ENCODE measurements at regions not wholly inside any gene's neighbourhood (a gene's known extent, or its start where the extent isn't known, plus 50 kb on each side); places are given as distances from the start of the nearest gene placed in this dataset.

DNA sequence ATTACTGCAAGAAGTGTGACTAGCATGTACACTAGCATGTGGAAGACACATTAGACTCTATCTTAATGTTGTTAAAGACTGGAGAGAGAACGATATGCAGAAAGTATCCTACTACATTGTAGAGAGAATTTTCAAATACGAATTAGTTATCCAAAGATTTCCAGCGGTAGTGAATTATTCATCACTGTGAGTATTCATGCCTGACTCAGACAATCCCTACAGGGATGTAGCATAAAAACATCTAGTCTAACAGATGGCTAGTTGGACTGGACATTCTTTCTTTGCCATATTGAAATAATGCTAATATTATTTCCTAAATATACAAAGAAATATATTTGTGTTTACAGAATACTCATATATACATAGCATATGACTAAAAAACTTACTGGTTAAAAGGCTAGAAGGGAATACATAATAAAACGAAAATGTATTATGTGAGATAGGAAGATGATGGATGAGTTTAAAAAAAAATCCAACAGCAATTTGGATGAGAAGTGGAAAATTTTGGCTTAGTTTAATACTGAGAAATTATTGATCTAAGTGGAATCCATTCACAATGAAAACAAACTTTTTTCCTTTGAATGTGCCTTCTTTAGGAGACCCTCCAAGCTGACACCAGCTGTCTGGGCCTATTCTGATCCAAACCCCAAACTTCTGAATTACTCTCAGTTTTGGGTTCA lies 580.7 kb downstream of the RFPL4B start:
- TF ChIP-seq, protein P1, sequence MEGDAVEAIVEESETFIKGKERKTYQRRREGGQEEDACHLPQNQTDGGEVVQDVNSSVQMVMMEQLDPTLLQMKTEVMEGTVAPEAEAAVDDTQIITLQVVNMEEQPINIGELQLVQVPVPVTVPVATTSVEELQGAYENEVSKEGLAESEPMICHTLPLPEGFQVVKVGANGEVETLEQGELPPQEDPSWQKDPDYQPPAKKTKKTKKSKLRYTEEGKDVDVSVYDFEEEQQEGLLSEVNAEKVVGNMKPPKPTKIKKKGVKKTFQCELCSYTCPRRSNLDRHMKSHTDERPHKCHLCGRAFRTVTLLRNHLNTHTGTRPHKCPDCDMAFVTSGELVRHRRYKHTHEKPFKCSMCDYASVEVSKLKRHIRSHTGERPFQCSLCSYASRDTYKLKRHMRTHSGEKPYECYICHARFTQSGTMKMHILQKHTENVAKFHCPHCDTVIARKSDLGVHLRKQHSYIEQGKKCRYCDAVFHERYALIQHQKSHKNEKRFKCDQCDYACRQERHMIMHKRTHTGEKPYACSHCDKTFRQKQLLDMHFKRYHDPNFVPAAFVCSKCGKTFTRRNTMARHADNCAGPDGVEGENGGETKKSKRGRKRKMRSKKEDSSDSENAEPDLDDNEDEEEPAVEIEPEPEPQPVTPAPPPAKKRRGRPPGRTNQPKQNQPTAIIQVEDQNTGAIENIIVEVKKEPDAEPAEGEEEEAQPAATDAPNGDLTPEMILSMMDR (IDR thresholded peaks at IDR 0.05 in 2 of 3, conservative IDR thresholded peaks at IDR 0.05 in 1 of 3; ENCODE audit: borderline replicate concordance in 1 of 3, insufficient read depth in 1 of 3, low read depth in 2 of 3, low read length in 2 of 3), result no peak
- TF ChIP-seq ZFX (IDR thresholded peaks at IDR 0.05) (no peak), EZH2 (IDR thresholded peaks at IDR 0.05) (no peak), SIN3A (IDR thresholded peaks at IDR 0.05; ENCODE audit: low read depth) (no peak), EGR1 (IDR thresholded peaks at IDR 0.05; ENCODE audit: low read depth) (no peak), POLR2A (IDR thresholded peaks at IDR 0.05; ENCODE audit: borderline replicate concordance, extremely low read depth, insufficient read depth, insufficient read length) (no peak), JUND (IDR thresholded peaks at IDR 0.05) (no peak), POLR2AphosphoS5 (IDR thresholded peaks at IDR 0.05; ENCODE audit: low read depth, low read length) (no peak), EZH2phosphoT487 (IDR thresholded peaks at IDR 0.05; ENCODE audit: borderline replicate concordance) (no peak), YY1 (IDR thresholded peaks at IDR 0.05; ENCODE audit: extremely low read depth, insufficient replicate concordance, low read depth, low read length) (no peak), ZBTB33 (IDR thresholded peaks at IDR 0.05; ENCODE audit: extremely low read depth, insufficient replicate concordance, low read length) (no peak)
- TF ChIP-seq, protein P2, sequence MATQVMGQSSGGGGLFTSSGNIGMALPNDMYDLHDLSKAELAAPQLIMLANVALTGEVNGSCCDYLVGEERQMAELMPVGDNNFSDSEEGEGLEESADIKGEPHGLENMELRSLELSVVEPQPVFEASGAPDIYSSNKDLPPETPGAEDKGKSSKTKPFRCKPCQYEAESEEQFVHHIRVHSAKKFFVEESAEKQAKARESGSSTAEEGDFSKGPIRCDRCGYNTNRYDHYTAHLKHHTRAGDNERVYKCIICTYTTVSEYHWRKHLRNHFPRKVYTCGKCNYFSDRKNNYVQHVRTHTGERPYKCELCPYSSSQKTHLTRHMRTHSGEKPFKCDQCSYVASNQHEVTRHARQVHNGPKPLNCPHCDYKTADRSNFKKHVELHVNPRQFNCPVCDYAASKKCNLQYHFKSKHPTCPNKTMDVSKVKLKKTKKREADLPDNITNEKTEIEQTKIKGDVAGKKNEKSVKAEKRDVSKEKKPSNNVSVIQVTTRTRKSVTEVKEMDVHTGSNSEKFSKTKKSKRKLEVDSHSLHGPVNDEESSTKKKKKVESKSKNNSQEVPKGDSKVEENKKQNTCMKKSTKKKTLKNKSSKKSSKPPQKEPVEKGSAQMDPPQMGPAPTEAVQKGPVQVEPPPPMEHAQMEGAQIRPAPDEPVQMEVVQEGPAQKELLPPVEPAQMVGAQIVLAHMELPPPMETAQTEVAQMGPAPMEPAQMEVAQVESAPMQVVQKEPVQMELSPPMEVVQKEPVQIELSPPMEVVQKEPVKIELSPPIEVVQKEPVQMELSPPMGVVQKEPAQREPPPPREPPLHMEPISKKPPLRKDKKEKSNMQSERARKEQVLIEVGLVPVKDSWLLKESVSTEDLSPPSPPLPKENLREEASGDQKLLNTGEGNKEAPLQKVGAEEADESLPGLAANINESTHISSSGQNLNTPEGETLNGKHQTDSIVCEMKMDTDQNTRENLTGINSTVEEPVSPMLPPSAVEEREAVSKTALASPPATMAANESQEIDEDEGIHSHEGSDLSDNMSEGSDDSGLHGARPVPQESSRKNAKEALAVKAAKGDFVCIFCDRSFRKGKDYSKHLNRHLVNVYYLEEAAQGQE (IDR thresholded peaks at IDR 0.05; ENCODE audit: low read depth), result no peak
- TF ChIP-seq, protein P3, sequence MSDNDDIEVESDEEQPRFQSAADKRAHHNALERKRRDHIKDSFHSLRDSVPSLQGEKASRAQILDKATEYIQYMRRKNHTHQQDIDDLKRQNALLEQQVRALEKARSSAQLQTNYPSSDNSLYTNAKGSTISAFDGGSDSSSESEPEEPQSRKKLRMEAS (IDR thresholded peaks at IDR 0.05), result no peak
